HepG2 (cell line): ENCODE measurements at regions not wholly inside any gene's neighbourhood (a gene's known extent, or its start where the extent isn't known, plus 50 kb on each side); places are given as distances from the start of the nearest gene placed in this dataset.

ENCODE experiments used
- MEIS1 ChIP-seq: sonication (generic); formaldehyde crosslinking; IDR thresholded peaks from 2 replicates; pipeline ENCODE4 v1.9.0; 2021; ENCODE audit warnings: mild to moderate bottlenecking, missing genetic modification reagents, moderate library complexity, borderline replicate concordance
- POGZ ChIP-seq: sonication (generic); formaldehyde crosslinking; IDR thresholded peaks from 2 replicates; pipeline ENCODE4 v1.4.0; 2020; ENCODE audit warnings: mild to moderate bottlenecking, missing genetic modification reagents
- ZFAT ChIP-seq: sonication (generic); formaldehyde crosslinking; conservative IDR thresholded peaks from 2 replicates; pipeline ENCODE4 v1.8.1; 2023; ENCODE audit warnings: missing genetic modification reagents, inconsistent platforms
- ZNF709 ChIP-seq: sonication (generic); formaldehyde crosslinking; IDR thresholded peaks from 2 replicates; pipeline ENCODE4 v1.5.0; 2020; ENCODE audit warnings: mild to moderate bottlenecking, missing genetic modification reagents
- TF ChIP-seq, protein P1 (sequence below): sonication (generic); formaldehyde crosslinking; IDR thresholded peaks from 2 replicates; pipeline ENCODE4 v1.8.0; 2022; ENCODE audit warnings: missing genetic modification reagents, mild to moderate bottlenecking, moderate library complexity, borderline replicate concordance
- TF ChIP-seq, protein P2 (sequence below): sonication (generic); formaldehyde crosslinking; IDR thresholded peaks from 2 replicates; pipeline ENCODE4 v1.5.0; 2020; ENCODE audit warnings: missing genetic modification reagents
- TF ChIP-seq, protein P3 (sequence below): IDR thresholded peaks from 2 replicates; pipeline ENCODE4 v1.6.1; 2016; ENCODE audit warnings: low read depth, borderline replicate concordance
- TF ChIP-seq, protein P4 (sequence below): sonication (generic); formaldehyde crosslinking; IDR thresholded peaks from 2 replicates; pipeline ENCODE4 v1.8.1; 2022; ENCODE audit warnings: low read depth, mild to moderate bottlenecking, missing genetic modification reagents

DNA sequence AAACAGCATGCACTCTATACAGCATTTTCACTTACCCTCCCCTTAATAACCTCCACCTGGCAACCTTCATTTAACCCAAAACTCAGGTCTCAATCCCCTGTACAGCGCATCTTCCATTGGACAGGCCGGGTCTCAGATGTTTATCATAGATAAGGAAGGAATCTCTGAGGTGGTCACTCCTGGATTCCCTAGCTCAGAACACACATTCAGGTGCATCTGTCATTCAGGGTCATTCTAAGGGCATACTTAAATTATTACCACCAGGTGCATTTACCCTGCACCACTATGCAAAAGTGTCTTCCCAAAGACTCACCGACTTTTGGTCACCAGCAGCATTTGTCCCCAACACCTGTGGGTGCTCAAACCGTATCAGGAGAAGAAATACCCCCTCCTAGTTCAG is 144.2 kb downstream of the RELL1 start (continued):
- TF ChIP-seq, protein P1, sequence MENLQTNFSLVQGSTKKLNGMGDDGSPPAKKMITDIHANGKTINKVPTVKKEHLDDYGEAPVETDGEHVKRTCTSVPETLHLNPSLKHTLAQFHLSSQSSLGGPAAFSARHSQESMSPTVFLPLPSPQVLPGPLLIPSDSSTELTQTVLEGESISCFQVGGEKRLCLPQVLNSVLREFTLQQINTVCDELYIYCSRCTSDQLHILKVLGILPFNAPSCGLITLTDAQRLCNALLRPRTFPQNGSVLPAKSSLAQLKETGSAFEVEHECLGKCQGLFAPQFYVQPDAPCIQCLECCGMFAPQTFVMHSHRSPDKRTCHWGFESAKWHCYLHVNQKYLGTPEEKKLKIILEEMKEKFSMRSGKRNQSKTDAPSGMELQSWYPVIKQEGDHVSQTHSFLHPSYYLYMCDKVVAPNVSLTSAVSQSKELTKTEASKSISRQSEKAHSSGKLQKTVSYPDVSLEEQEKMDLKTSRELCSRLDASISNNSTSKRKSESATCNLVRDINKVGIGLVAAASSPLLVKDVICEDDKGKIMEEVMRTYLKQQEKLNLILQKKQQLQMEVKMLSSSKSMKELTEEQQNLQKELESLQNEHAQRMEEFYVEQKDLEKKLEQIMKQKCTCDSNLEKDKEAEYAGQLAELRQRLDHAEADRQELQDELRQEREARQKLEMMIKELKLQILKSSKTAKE (CRISPR knock-in tag), result no peak
- TF ChIP-seq, protein P2, sequence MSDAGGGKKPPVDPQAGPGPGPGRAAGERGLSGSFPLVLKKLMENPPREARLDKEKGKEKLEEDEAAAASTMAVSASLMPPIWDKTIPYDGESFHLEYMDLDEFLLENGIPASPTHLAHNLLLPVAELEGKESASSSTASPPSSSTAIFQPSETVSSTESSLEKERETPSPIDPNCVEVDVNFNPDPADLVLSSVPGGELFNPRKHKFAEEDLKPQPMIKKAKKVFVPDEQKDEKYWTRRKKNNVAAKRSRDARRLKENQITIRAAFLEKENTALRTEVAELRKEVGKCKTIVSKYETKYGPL, result no peak
- TF ChIP-seq ZNF709 (CRISPR knock-in tag) (no peak), ZFAT (CRISPR knock-in tag) (no peak), POGZ (CRISPR knock-in tag) (no peak), MEIS1 (CRISPR knock-in tag) (no peak)
- TF ChIP-seq, protein P3, sequence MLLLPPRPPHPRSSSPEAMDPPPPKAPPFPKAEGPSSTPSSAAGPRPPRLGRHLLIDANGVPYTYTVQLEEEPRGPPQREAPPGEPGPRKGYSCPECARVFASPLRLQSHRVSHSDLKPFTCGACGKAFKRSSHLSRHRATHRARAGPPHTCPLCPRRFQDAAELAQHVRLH (CRISPR knock-in tag), result no peak
- TF ChIP-seq, protein P4, sequence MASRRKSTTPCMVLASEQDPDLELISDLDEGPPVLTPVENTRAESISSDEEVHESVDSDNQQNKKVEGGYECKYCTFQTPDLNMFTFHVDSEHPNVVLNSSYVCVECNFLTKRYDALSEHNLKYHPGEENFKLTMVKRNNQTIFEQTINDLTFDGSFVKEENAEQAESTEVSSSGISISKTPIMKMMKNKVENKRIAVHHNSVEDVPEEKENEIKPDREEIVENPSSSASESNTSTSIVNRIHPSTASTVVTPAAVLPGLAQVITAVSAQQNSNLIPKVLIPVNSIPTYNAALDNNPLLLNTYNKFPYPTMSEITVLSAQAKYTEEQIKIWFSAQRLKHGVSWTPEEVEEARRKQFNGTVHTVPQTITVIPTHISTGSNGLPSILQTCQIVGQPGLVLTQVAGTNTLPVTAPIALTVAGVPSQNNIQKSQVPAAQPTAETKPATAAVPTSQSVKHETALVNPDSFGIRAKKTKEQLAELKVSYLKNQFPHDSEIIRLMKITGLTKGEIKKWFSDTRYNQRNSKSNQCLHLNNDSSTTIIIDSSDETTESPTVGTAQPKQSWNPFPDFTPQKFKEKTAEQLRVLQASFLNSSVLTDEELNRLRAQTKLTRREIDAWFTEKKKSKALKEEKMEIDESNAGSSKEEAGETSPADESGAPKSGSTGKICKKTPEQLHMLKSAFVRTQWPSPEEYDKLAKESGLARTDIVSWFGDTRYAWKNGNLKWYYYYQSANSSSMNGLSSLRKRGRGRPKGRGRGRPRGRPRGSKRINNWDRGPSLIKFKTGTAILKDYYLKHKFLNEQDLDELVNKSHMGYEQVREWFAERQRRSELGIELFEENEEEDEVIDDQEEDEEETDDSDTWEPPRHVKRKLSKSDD (CRISPR knock-in tag), result no peak
